ENCODE measurements at regions not wholly inside any gene's neighbourhood (a gene's known extent, or its start where the extent isn't known, plus 50 kb on each side); places are given as distances from the start of the nearest gene placed in this dataset.

DNA sequence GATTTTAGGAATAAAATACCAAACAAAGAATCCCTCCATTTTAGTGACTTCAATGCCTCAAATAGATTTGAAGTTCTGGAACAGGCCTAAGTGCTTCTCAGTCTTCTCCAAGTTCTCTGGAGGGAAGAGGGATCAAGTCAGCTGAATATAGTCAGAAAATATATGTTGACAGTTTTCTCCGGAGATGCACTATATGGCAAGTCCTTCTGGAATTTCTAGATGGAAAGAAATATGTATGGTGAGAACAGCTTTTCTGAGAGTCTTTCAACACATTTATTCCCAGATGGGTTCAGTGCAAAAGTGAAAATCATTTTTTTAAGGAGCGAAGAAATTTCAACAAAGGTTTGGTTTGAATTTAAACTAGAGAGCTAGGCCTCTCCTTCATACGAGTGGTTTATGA lies 317.4 kb upstream of the SLC30A5 start:
- TF ChIP-seq REST (IDR thresholded peaks at IDR 0.05; ENCODE audit: insufficient read depth in 1 of 2, low read depth in 2 of 2, low read length in 2 of 2) (no peak), SIN3A (IDR thresholded peaks at IDR 0.05; ENCODE audit: borderline replicate concordance, insufficient read depth, low read length) (no peak), TAF1 (IDR thresholded peaks at IDR 0.05; ENCODE audit: borderline replicate concordance, insufficient read depth, low read length) (no peak), FOXP2 (optimal IDR thresholded peaks at IDR 0.05; ENCODE audit: borderline replicate concordance, extremely low read depth, extremely low read length, insufficient read depth) (no peak), POLR2AphosphoS5 (IDR thresholded peaks at IDR 0.05; ENCODE audit: low read depth, low read length) (no peak)

- no peak for TF ChIP-seq SIN3A (IDR thresholded peaks at IDR 0.05; ENCODE audit: borderline replicate concordance, insufficient read depth, low read length)
- TF ChIP-seq FOXP2 (optimal IDR thresholded peaks at IDR 0.05; ENCODE audit: borderline replicate concordance, extremely low read depth, extremely low read length, insufficient read depth), result no peak
- TF ChIP-seq POLR2AphosphoS5 (IDR thresholded peaks at IDR 0.05; ENCODE audit: low read depth, low read length), result no peak
- TF ChIP-seq REST (IDR thresholded peaks at IDR 0.05; ENCODE audit: insufficient read depth in 1 of 2, low read depth in 2 of 2, low read length in 2 of 2), result no peak
- TF ChIP-seq TAF1 (IDR thresholded peaks at IDR 0.05; ENCODE audit: borderline replicate concordance, insufficient read depth, low read length), result no peak
Measured at GRCh38 chr5:68777135-68777534, 316.7 kb upstream of the SLC30A5 start.

GRCh38 chr5:68778484-68778883 lies 315.3 kb upstream of the SLC30A5 start:
- TF ChIP-seq TAF1 (IDR thresholded peaks at IDR 0.05; ENCODE audit: borderline replicate concordance, insufficient read depth, low read length), result no peak
- TF ChIP-seq SIN3A (IDR thresholded peaks at IDR 0.05; ENCODE audit: borderline replicate concordance, insufficient read depth, low read length), result no peak
- no peak for TF ChIP-seq POLR2AphosphoS5 (IDR thresholded peaks at IDR 0.05; ENCODE audit: low read depth, low read length)
- no peak for TF ChIP-seq FOXP2 (optimal IDR thresholded peaks at IDR 0.05; ENCODE audit: borderline replicate concordance, extremely low read depth, extremely low read length, insufficient read depth)
- TF ChIP-seq REST (IDR thresholded peaks at IDR 0.05; ENCODE audit: insufficient read depth in 1 of 2, low read depth in 2 of 2, low read length in 2 of 2), result no peak

DNA sequence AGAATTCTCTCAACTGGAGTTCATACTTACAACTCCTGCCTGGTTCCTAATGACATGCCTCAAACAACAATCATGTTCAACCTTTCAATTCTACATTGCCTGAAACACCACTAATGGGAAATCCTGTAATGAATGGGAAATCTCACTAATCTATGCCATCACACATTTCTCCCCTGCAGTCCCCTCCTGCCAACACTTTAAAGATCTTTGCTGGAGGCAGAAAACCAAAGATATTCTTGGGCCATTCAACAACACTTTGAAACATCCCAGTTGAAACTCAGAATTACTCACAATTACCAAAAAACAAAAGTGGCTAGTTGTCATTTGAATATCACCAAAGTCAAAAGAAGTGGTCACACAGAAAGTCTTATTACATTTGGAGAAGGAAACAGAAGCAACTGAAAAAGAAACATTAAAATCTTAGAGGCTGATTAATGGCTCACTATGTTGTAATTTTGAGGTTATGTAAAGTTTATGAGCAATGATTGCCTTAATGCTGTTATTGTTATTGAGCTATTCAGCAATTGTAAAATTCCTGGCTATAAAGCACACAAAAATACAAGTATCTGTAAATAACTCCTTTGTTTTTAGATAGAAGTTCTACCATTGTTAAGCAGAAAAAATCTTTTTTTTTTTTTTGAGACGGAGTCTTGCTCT lies 313.4 kb upstream of the SLC30A5 start:
- TF ChIP-seq TAF1 (IDR thresholded peaks at IDR 0.05; ENCODE audit: borderline replicate concordance, insufficient read depth, low read length), result no peak
- no peak for TF ChIP-seq SIN3A (IDR thresholded peaks at IDR 0.05; ENCODE audit: borderline replicate concordance, insufficient read depth, low read length)
- TF ChIP-seq POLR2AphosphoS5 (IDR thresholded peaks at IDR 0.05; ENCODE audit: low read depth, low read length), result no peak
- TF ChIP-seq REST (IDR thresholded peaks at IDR 0.05; ENCODE audit: insufficient read depth in 1 of 2, low read depth in 2 of 2, low read length in 2 of 2), result no peak
- no peak for TF ChIP-seq FOXP2 (optimal IDR thresholded peaks at IDR 0.05; ENCODE audit: borderline replicate concordance, extremely low read depth, extremely low read length, insufficient read depth)

Measured in PFSK-1 (cell line).